ENCODE measurements at regions not wholly inside any gene's neighbourhood (a gene's known extent, or its start where the extent isn't known, plus 50 kb on each side); places are given as distances from the start of the nearest gene placed in this dataset.
A peak's percentile ranks its signal among the peaks of the same experiment; 100 is the strongest.

- peak; percentile 46 for DNase-seq (ENCODE audit: low read depth)
- no peak for TF ChIP-seq CTCF (IDR thresholded peaks at IDR 0.05; ENCODE audit: insufficient read depth, low read length, severe bottlenecking)
- no peaks in the 10 kb centered on the region for H3K27me3 ChIP-seq (ENCODE audit: control insufficient read depth, insufficient read depth, low read length)
- H3K36me3 ChIP-seq (ENCODE audit: control insufficient read depth, insufficient read depth, low read length) = no peaks in the 10 kb centered on the region
- no peak overlapping the region for H3K4me3 ChIP-seq (ENCODE audit: low read depth, low read length)
- FAIRE-seq = no peak
These were observed 704.9 kb upstream of the LRRN3 start for GRCh38 chr7:110386006-110386405.

DNA sequence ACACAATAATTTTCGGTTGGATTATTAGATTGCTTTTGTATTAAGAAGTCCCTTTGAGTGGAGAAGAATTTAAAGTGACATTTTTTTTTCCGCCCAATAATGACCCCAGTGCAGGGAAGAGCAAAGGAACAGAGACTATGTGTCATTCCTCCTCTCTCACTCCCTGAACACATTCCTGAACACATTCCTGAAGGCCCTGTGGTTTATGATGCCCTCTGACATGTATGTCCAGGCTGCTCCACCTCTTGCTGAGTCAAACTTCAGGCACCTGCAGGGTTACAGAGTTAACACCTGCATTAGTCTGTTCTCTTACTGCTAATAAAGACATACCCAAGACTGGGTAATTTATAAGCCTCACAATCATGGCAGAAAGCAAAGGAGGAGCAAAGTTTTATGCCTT, 704.0 kb upstream of the LRRN3 start:
- DNase-seq (ENCODE audit: low read depth) (peak; percentile 95), FAIRE-seq (peak; percentile 95)
- no peaks in the 10 kb centered on the region for H3K27me3 ChIP-seq (ENCODE audit: control insufficient read depth, insufficient read depth, low read length)
- no peak overlapping the region for H3K4me3 ChIP-seq (ENCODE audit: low read depth, low read length)
- no peaks in the 10 kb centered on the region for H3K36me3 ChIP-seq (ENCODE audit: control insufficient read depth, insufficient read depth, low read length)
- TF ChIP-seq CTCF (IDR thresholded peaks at IDR 0.05; ENCODE audit: insufficient read depth, low read length, severe bottlenecking) = no peak

DNA sequence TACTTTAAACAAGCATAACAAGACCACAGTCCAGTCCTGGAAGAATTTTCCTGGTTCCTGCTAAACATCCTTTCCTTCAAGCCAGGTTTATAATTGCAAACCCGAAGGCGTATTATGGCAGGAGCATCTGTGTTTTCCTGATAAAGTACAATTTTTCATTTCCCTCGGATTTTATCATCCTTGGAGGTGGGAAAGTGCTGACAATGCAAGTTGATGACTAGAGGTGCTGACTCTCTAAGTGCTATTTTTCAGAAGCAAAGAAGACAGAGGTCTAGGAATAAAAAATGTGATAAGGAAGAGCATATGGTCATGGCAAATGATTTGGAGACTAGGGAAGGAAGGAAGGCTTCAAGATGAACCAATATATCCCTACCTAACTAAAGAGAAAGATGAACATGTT, 703.2 kb upstream of the LRRN3 start:
- DNase-seq (ENCODE audit: low read depth) (no peak), FAIRE-seq (no peak)
- Histone ChIP-seq H3K27me3 (ENCODE audit: control insufficient read depth, insufficient read depth, low read length) (no peaks in the 10 kb centered on the region), H3K36me3 (ENCODE audit: control insufficient read depth, insufficient read depth, low read length) (no peaks in the 10 kb centered on the region), H3K4me3 (ENCODE audit: low read depth, low read length) (no peak overlapping the region)
- no peak for TF ChIP-seq CTCF (IDR thresholded peaks at IDR 0.05; ENCODE audit: insufficient read depth, low read length, severe bottlenecking)

DNA sequence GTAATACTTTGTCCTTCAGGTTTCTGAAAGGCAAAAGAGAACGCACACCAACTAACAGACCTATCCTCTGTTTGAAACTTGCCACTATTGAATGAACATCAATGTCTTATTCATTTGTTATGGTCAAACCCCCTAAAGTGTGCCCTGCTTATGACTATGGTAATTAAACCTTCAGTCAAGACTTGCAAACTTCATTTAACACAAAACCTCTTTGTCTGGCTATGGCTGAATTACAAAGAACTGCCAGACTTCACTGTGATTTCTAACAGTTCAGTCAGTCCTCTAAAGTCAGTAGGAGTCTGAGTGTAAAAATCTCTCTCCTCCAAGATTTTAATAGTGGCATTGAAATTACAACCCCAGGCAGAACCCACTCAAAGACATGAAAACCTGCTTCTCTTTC, 702.5 kb upstream of the LRRN3 start:
- no peak for TF ChIP-seq CTCF (IDR thresholded peaks at IDR 0.05; ENCODE audit: insufficient read depth, low read length, severe bottlenecking)
- DNase-seq (ENCODE audit: low read depth) (no peak), FAIRE-seq (no peak)
- H3K27me3 ChIP-seq (ENCODE audit: control insufficient read depth, insufficient read depth, low read length) = no peaks in the 10 kb centered on the region
- H3K4me3 ChIP-seq (ENCODE audit: low read depth, low read length) = no peak overlapping the region
- no peaks in the 10 kb centered on the region for H3K36me3 ChIP-seq (ENCODE audit: control insufficient read depth, insufficient read depth, low read length)

DNA sequence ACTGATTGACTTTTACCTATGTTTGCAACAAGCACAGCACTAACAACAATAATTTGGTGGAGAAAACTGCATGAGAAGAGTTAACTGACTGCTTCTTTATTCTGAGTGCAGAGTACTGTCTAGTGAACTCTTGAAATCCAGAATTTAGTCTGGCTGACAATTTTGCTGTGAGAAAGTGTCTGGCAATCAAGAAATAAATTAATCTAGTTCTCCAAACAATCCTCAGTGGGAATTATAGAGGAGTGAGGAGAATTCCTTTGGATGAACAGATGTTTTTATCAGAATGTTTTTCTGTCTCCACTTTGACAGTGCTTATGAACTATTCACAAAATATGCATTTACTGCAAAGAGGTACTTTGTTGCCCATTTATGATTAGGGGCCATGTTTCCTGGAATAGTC, 694.9 kb upstream of the LRRN3 start:
- no peaks in the 10 kb centered on the region for H3K36me3 ChIP-seq (ENCODE audit: control insufficient read depth, insufficient read depth, low read length)
- DNase-seq (ENCODE audit: low read depth) (no peak), FAIRE-seq (no peak)
- no peak for TF ChIP-seq CTCF (IDR thresholded peaks at IDR 0.05; ENCODE audit: insufficient read depth, low read length, severe bottlenecking)
- H3K27me3 ChIP-seq (ENCODE audit: control insufficient read depth, insufficient read depth, low read length) = no peaks in the 10 kb centered on the region
- no peak overlapping the region for H3K4me3 ChIP-seq (ENCODE audit: low read depth, low read length)

- no peak for TF ChIP-seq CTCF (IDR thresholded peaks at IDR 0.05; ENCODE audit: insufficient read depth, low read length, severe bottlenecking)
- no peak overlapping the region for H3K4me3 ChIP-seq (ENCODE audit: low read depth, low read length)
- no peak for FAIRE-seq
These were observed 692.8 kb upstream of the LRRN3 start for GRCh38 chr7:110397927-110398660.

More at GRCh38 chr7:110397927-110398660, 692.8 kb upstream of the LRRN3 start:
- Histone ChIP-seq H3K36me3 (ENCODE audit: control insufficient read depth, insufficient read depth, low read length) (no peaks in the 10 kb centered on the region), H3K27me3 (ENCODE audit: control insufficient read depth, insufficient read depth, low read length) (no peaks in the 10 kb centered on the region)
- DNase-seq (ENCODE audit: low read depth) = no peak

Measured in bronchial epithelial cell (primary cell).